ENCODE measurements at regions not wholly inside any gene's neighbourhood (a gene's known extent, or its start where the extent isn't known, plus 50 kb on each side); places are given as distances from the start of the nearest gene placed in this dataset.

- DNase-seq, result no peak
Observed at GRCh38 chr16:11447272-11447671, 102.0 kb downstream of the RMI2 start.

GRCh38 chr16:11447836-11448235, 102.6 kb downstream of the RMI2 start:
- no peak for DNase-seq

- no peak for DNase-seq
Observed at GRCh38 chr16:11448796-11449416, 103.6 kb downstream of the RMI2 start.

- no peak for DNase-seq
Observed at GRCh38 chr16:11449716-11450115, 104.5 kb downstream of the RMI2 start.

GRCh38 chr16:11450136-11450535, 104.9 kb downstream of the RMI2 start:
- DNase-seq, result no peak

- no peak for DNase-seq
Observed at GRCh38 chr16:11452298-11452697, 107.0 kb downstream of the RMI2 start.

GRCh38 chr16:11452746-11453389, 107.6 kb downstream of the RMI2 start:
- no peak for DNase-seq

GRCh38 chr16:11456741-11457140, 111.5 kb downstream of the RMI2 start:
- DNase-seq, result no peak

GRCh38 chr16:11459722-11460121, 114.5 kb downstream of the RMI2 start:
- DNase-seq, result no peak

GRCh38 chr16:11460820-11461594, 115.7 kb downstream of the RMI2 start:
- DNase-seq, result no peak

- DNase-seq, result no peak
Observed at GRCh38 chr16:11461595-11461990, 116.3 kb downstream of the RMI2 start.

- DNase-seq, result no peak
Observed at GRCh38 chr16:11462036-11462435, 116.8 kb downstream of the RMI2 start.

GRCh38 chr16:11462861-11463260, 117.6 kb downstream of the RMI2 start:
- no peak for DNase-seq

GRCh38 chr16:11464241-11464640, 119.0 kb downstream of the RMI2 start:
- no peak for DNase-seq

- DNase-seq, result no peak
Observed at GRCh38 chr16:11465675-11466074, 120.4 kb downstream of the RMI2 start.

- no peak for DNase-seq
Observed at GRCh38 chr16:11470676-11471415, 115.9 kb downstream of the LITAF start.

GRCh38 chr16:11471548-11471947, 115.2 kb downstream of the LITAF start:
- no peak for DNase-seq

- no peak for DNase-seq
Observed at GRCh38 chr16:11472410-11472809, 114.3 kb downstream of the LITAF start.

- no peak for DNase-seq
Observed at GRCh38 chr16:11472851-11473250, 113.9 kb downstream of the LITAF start.

GRCh38 chr16:11473728-11474127, 113.0 kb downstream of the LITAF start:
- no peak for DNase-seq

- no peak for DNase-seq
Observed at GRCh38 chr16:11474617-11475291, 112.0 kb downstream of the LITAF start.

- DNase-seq, result no peak
Observed at GRCh38 chr16:11475896-11476630, 110.7 kb downstream of the LITAF start.

Measured in 8988T (cell line).